HepG2 (cell line): ENCODE measurements at regions not wholly inside any gene's neighbourhood (a gene's known extent, or its start where the extent isn't known, plus 50 kb on each side); places are given as distances from the start of the nearest gene placed in this dataset.

Experiments used
- ATAC-seq: fragments of 200-7000 bp; cut with Tn5 transposase; 3 replicates; pipeline ENCODE4 v1.9.1; 2020; ENCODE audit warnings: mild to moderate bottlenecking, moderate library complexity
- BruUV-seq: library from RNA; stranded (reverse); fragments of 400-500 nt; replicated peaks from 2 replicates; lab custom pipeline; 2021; lab: Mats Ljungman, UMichigan
- CTCF ChIA-PET: fragments of 300-600 bp; formaldehyde crosslinking; extraction: SDS; loops from one replicate; lab custom pipeline; 2021; ENCODE audit warnings: low total read pairs, inconsistent platforms, low intra/inter-chr PET ratio; lab: Yijun Ruan, JAX
- POLR2A ChIA-PET: fragments of 350-600 bp; sonication (Branson Sonifier 250); formaldehyde crosslinking; loops from one replicate; lab custom pipeline; 2020; ENCODE audit warnings: antibody characterized with exemption, inconsistent platforms; lab: Yijun Ruan, JAX
- DNase-seq: peaks from one replicate; pipeline ENCODE4 v3.0.0-alpha.2; 2015; ENCODE audit warnings: low spot score
- FAIRE-seq: peaks from 3 replicates; lab custom pipeline; 2011; peaks lifted over from hg19 to GRCh38; lab: Jason Lieb, UNC
- H2AFZ ChIP-seq: one replicate; pipeline ENCODE4 v1.6.1; 2011; ENCODE audit warnings: low read length, inconsistent platforms
- H3K27ac ChIP-seq: fragments of 300-600 bp; 3 replicates; pipeline ENCODE4 v1.8.0; 2011; ENCODE audit warnings: mixed run types, mild to moderate bottlenecking, mixed read lengths, low read length, inconsistent platforms; ENCODE audit not compliant: insufficient read depth; ENCODE audit errors: extremely low read length
- H3K27me3 ChIP-seq, 2 experiments: fragments of 200-600 bp in 1 of 2; 2 replicates in 1 of 2; 3 replicates in 1 of 2; pipeline versions ENCODE4 v1.6.0 to v1.8.0; 2011; ENCODE audit warnings: low read length in 2 of 2, mild to moderate bottlenecking in 2 of 2, moderate library complexity in 2 of 2, inconsistent platforms in 1 of 2; ENCODE audit not compliant: insufficient read depth in 2 of 2, control insufficient read depth in 1 of 2
- H3K36me3 ChIP-seq, 2 experiments: fragments of 200-600 bp in 1 of 2; replicated peaks in 1 of 2; 2 replicates in 1 of 2; 3 replicates in 1 of 2; pipeline versions ENCODE4 v1.5.1 to v1.8.0; 2011; ENCODE audit warnings: low read length in 2 of 2, inconsistent platforms in 1 of 2; ENCODE audit not compliant: insufficient read depth in 2 of 2, control insufficient read depth in 1 of 2
- H3K4me1 ChIP-seq: 2 replicates; pipeline ENCODE4 v1.5.1; 2012; ENCODE audit warnings: low read length, inconsistent platforms; ENCODE audit not compliant: insufficient read depth
- H3K4me2 ChIP-seq: 2 replicates; pipeline ENCODE4 v1.6.0; 2011; ENCODE audit warnings: low read depth, low read length, inconsistent platforms
- H3K4me3 ChIP-seq, 3 experiments: fragments of 200-600 bp in 1 of 3; sonication (generic), shearing (Covaris generic) in 1 of 3; replicated peaks in 1 of 3; 2 replicates each; pipeline ENCODE4 v1.5.1; 2011 to 2016; ENCODE audit warnings: low read length in 3 of 3, inconsistent platforms in 2 of 3, low read depth in 2 of 3, mild to moderate bottlenecking in 2 of 3, control low read depth in 1 of 3, mixed read lengths in 1 of 3; ENCODE audit not compliant: insufficient read depth in 1 of 3
- H3K79me2 ChIP-seq: one replicate; pipeline ENCODE4 v1.6.1; 2011; ENCODE audit warnings: low read length, inconsistent platforms; ENCODE audit not compliant: insufficient read depth
- H3K9ac ChIP-seq: 2 replicates; pipeline ENCODE4 v1.6.0; 2011; ENCODE audit warnings: mild to moderate bottlenecking, low read depth, low read length, inconsistent platforms; ENCODE audit not compliant: insufficient read depth
- H3K9me3 ChIP-seq: 2 replicates; pipeline ENCODE4 v1.5.1; 2012; ENCODE audit warnings: mild to moderate bottlenecking, low read length
- H4K20me1 ChIP-seq: 2 replicates; pipeline ENCODE4 v1.6.0; 2011; ENCODE audit warnings: inconsistent platforms, mild to moderate bottlenecking, low read length, moderate library complexity; ENCODE audit not compliant: insufficient read depth
- AHR ChIP-seq: IDR thresholded peaks from 2 replicates; pipeline ENCODE4 v1.6.1; 2018; ENCODE audit warnings: missing genetic modification reagents, missing compliant biosample characterization
- POLR2A ChIP-seq, 2 experiments: IDR thresholded peaks; 2 replicates each; pipeline ENCODE4 v1.6.1; 2011; ENCODE audit warnings: low read depth in 2 of 2, low read length in 2 of 2, mild to moderate bottlenecking in 1 of 2, moderate library complexity in 1 of 2; ENCODE audit not compliant: insufficient read depth in 1 of 2
- RAD51 ChIP-seq: fragments of 450-650 bp; IDR thresholded peaks from 2 replicates; pipeline ENCODE4 v1.6.1; 2016; ENCODE audit warnings: borderline replicate concordance
- THAP7 ChIP-seq: sonication (generic); formaldehyde crosslinking; IDR thresholded peaks from 2 replicates; pipeline ENCODE4 v1.8.1; 2023; ENCODE audit warnings: mild to moderate bottlenecking, missing genetic modification reagents
- USF2 ChIP-seq, 2 experiments: sonication (generic) in 1 of 2; formaldehyde crosslinking in 1 of 2; IDR thresholded peaks; 2 replicates each; pipeline versions ENCODE4 v1.5.1 to v1.6.1; 2011 to 2020; ENCODE audit warnings: borderline replicate concordance in 1 of 2, low read depth in 1 of 2, low read length in 1 of 2, mild to moderate bottlenecking in 1 of 2, missing genetic modification reagents in 1 of 2, moderate library complexity in 1 of 2
- ZFP90 ChIP-seq: sonication (generic); formaldehyde crosslinking; IDR thresholded peaks from 2 replicates; pipeline ENCODE4 v1.8.0; 2022; ENCODE audit warnings: missing genetic modification reagents, mild to moderate bottlenecking, inconsistent platforms, borderline replicate concordance
- WGBS: methylation state at CpG from one replicate; pipeline ENCODE4 v1.1.6; 2017; ENCODE audit warnings: low lambda C conversion rate; 5-methylcytosine and 5-hydroxymethylcytosine counted together
- in situ Hi-C: cut with HindIII; loops from 2 replicates; pipeline ENCODE4 v1.10.0; 2017; ENCODE audit warnings: low pct_unique_long_range_greater_than_20kb; ENCODE audit not compliant: extremely low pct_ligation_motif_present
- intact Hi-C: fragments of 100-400 bp; cut with micrococcal nuclease; formaldehyde crosslinking; loops from one replicate; pipeline ENCODE4 v1.10.0; 2022; ENCODE audit not compliant: unreplicated experiment

GRCh38 chr4:72991873-72992272 lies 77.6 kb downstream of the COX18 start:
- Histone ChIP-seq H3K4me2 (no peak overlapping the region), H4K20me1 (no peaks in the 10 kb centered on the region), H3K27ac (no peak overlapping the region), H3K36me3 (no peaks in the 10 kb centered on the region), H3K4me3 (no peak overlapping the region), H3K4me1 (no peaks in the 10 kb centered on the region), H3K79me2 (no peaks in the 10 kb centered on the region)
- CTCF ChIA-PET, result no interaction called here
- FAIRE-seq, result no peak
- TF ChIP-seq USF2 (IDR thresholded peaks at IDR 0.05; ENCODE audit: low read depth, low read length), result peak; percentile 65
- TF ChIP-seq USF2 (CRISPR knock-in tag; IDR thresholded peaks at IDR 0.05; ENCODE audit: borderline replicate concordance), result no peak
- TF ChIP-seq AHR (CRISPR knock-in tag), result no peak
- TF ChIP-seq RAD51, result peak; percentile 72
- TF ChIP-seq, all 625 proteins: peak for 2
- intact Hi-C loops, result no loop called here
- no TSS peak for BruUV-seq
- no peak for ATAC-seq
- in situ Hi-C loops, result no loop called here
- Histone ChIP-seq H3K9ac (no peak overlapping the region), H2AFZ (no peak overlapping the region), H3K27me3 (no peaks in the 10 kb centered on the region), H3K9me3 (no peaks in the 10 kb centered on the region)
- WGBS, result 0% methylated on average over 2 of the region's 2 CpGs
- POLR2A ChIA-PET, result no interaction called here
- DNase-seq, result no peak

DNA sequence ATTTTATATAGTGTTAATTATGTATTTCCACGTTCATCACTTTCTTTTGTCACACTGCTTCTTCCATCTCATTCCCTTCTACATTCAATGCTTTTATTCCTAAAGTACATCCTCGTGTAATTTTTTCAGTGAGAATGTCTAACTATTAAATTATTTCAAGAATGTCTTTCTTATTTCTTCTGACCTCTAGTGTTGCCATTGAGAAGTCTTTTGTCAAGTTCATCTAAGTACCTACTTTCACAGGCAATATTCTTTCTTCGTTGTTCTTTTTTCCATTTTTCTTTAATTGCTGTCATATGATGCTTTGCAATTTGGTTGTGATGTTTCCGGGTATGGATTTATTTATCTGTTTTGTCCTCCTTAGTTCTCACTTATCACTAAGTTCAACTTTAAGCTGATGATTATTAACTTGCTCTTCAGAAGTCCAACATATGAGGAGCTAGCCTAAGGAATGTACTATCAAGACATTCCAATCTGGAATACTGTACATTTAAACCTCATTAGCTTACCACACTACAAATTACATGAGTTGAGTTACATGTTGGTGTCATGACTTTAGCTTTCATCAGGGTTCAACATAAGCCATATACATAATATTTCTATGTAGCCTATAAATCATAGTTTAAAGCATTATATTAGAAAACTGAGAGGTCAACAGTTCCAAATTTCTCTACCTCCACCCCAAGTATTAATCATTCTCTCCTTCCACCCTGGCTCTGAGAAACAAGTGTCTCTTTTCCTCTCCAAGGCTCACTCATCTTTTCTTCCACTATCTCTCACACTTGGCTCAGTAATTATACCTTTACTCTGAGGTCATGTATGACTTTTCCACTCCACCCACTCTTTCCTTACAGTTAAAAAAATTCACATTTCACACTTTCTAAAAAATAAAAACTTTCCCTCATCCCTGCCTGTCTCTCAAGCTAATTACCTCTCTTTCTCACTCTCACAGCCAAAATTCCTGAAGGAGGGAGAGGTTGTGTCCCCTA lies 81.5 kb downstream of the COX18 start:
- no TSS peak for BruUV-seq

More for the DNA sequence above, 81.5 kb downstream of the COX18 start:
- ChIA-PET POLR2A (no interaction called here), CTCF (no interaction called here)
- Histone ChIP-seq H3K9me3 (no peaks in the 10 kb centered on the region), H3K9ac (no peak overlapping the region), H3K4me2 (no peak overlapping the region), H3K79me2 (no peaks in the 10 kb centered on the region), H2AFZ (no peak overlapping the region), H3K36me3 (no peaks in the 10 kb centered on the region), H3K4me1 (no peaks in the 10 kb centered on the region)
- ATAC-seq, result no peak
- no peak for FAIRE-seq
- no peak for DNase-seq
- intact Hi-C loops, result no loop called here
- no peak for TF ChIP-seq POLR2A (IDR thresholded peaks at IDR 0.05; ENCODE audit: insufficient read depth in 1 of 2, low read depth in 2 of 2, low read length in 2 of 2)
- no peak for TF ChIP-seq THAP7 (CRISPR knock-in tag)
- TF ChIP-seq ZFP90, result no peak
- TF ChIP-seq, all 625 proteins: peak for 0
- Histone ChIP-seq H4K20me1 (no peaks in the 10 kb centered on the region), H3K4me3 (no peak overlapping the region), H3K27ac (no peak overlapping the region), H3K27me3 (no peaks in the 10 kb centered on the region)
- WGBS, result under 1% methylated on average over 4 of the region's 4 CpGs
- in situ Hi-C loops, result no loop called here
